Effector CD8-positive, alpha-beta T cell (primary cell): ENCODE measurements at regions not wholly inside any gene's neighbourhood (a gene's known extent, or its start where the extent isn't known, plus 50 kb on each side); places are given as distances from the start of the nearest gene placed in this dataset.

Experiments
- DNase-seq: peaks from one replicate; lab custom pipeline; 2025; lab: John Stamatoyannopoulos, UW

GRCh38 chr2:9082158-9082557 is 78.7 kb upstream of the MBOAT2 start:
- DNase-seq, result no peak

- no peak for DNase-seq
Observed at GRCh38 chr2:9081750-9082149, 78.3 kb upstream of the MBOAT2 start.

- no peak for DNase-seq
Observed at GRCh38 chr2:9078405-9078804, 74.9 kb upstream of the MBOAT2 start.

GRCh38 chr2:9077691-9078090 is 74.2 kb upstream of the MBOAT2 start:
- DNase-seq, result no peak

GRCh38 chr2:9076755-9077154 is 73.3 kb upstream of the MBOAT2 start:
- DNase-seq, result no peak

GRCh38 chr2:9076210-9076609 is 72.7 kb upstream of the MBOAT2 start:
- DNase-seq, result no peak

GRCh38 chr2:9074930-9075329 is 71.4 kb upstream of the MBOAT2 start:
- DNase-seq, result no peak

- no peak for DNase-seq
Observed at GRCh38 chr2:9071584-9072124, 68.2 kb upstream of the MBOAT2 start.

- DNase-seq, result no peak
Observed at GRCh38 chr2:9071032-9071431, 67.5 kb upstream of the MBOAT2 start.

- DNase-seq, result no peak
Observed at GRCh38 chr2:9069543-9069942, 66.1 kb upstream of the MBOAT2 start.

- no peak for DNase-seq
Observed at GRCh38 chr2:9065901-9066300, 62.4 kb upstream of the MBOAT2 start.

GRCh38 chr2:9063023-9063606 is 59.6 kb upstream of the MBOAT2 start:
- DNase-seq, result no peak

- DNase-seq, result no peak
Observed at GRCh38 chr2:9060819-9061218, 57.3 kb upstream of the MBOAT2 start.

- DNase-seq, result no peak
Observed at GRCh38 chr2:9057939-9058761, 54.7 kb upstream of the MBOAT2 start.

- no peak for DNase-seq
Observed at GRCh38 chr2:9055471-9055870, 52.0 kb upstream of the MBOAT2 start.

GRCh38 chr2:9053534-9053931 is 50.0 kb upstream of the MBOAT2 start:
- DNase-seq, result no peak
